Erythroblast (primary cell): ENCODE measurements at regions not wholly inside any gene's neighbourhood (a gene's known extent, or its start where the extent isn't known, plus 50 kb on each side); places are given as distances from the start of the nearest gene placed in this dataset.
"Not testable (repeated sequence)": the region's sequence is repeated elsewhere in the genome, so short reads cannot be mapped to it uniquely, and the experiment has no call there.

ENCODE experiments used
- DNase-seq, 2 experiments: peaks; one replicate each; lab custom pipeline; 2025; lab: John Stamatoyannopoulos, UW
- GATA1 ChIP-seq: IDR thresholded peaks from 2 replicates; pipeline ENCODE4 v1.6.1; 2011; ENCODE audit warnings: low read depth, mild to moderate bottlenecking, control low read depth, low read length, moderate library complexity
- POLR2A ChIP-seq: IDR thresholded peaks from 2 replicates; pipeline ENCODE4 v1.6.1; 2011; ENCODE audit warnings: mild to moderate bottlenecking, low read length

GRCh38 chr10:44564361-44564760, 179.5 kb upstream of the CXCL12 start:
- TF ChIP-seq GATA1: no peak
- no peak for TF ChIP-seq POLR2A

DNA sequence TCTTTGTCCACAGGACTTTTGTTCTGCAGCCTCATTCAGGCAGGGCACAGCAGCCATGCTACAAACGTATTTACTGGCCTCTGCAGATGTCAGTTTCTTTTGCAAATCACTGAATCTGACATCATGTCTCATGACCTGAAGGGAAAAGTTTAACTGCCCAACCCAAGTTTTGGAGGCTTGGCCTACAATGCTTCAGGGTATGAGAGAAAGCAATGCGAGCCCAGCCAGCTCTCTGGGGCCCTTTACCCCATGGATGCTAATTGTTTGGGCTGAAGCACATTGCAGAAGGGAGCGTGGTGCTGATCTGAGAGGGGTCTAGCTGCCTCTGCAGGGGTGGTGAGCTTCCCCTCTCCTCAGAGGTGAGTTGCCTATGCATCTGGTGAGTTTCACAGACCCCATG, 179.9 kb upstream of the CXCL12 start:
- TF ChIP-seq GATA1: no peak
- TF ChIP-seq POLR2A: no peak
- no peak for DNase-seq

More at GRCh38 chr10:44564361-44564760, 179.5 kb upstream of the CXCL12 start:
- no peak for DNase-seq

DNA sequence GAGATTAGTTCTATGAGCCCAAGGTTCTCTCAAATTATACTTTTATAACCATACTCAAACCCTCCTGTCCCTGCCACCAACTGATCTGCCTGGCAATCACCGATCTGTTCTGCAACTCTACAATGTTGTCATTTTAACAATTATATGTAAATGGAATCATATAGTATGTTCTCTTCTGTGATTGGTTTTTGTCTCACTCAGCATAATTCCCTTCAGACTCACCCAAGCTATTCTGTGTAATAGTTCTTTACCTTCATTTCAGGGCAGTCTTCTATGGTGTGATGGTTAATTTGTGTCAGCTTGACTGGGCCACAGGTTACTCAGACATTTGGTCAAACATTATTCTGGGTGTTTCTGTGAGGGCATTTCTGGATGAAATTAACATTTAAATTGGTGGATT, 181.9 kb upstream of the CXCL12 start:
- DNase-seq: no peak
- TF ChIP-seq POLR2A: no peak

GRCh38 chr10:44567471-44567870, 182.6 kb upstream of the CXCL12 start:
- TF ChIP-seq POLR2A: no peak
- no peak for TF ChIP-seq GATA1
- DNase-seq: no peak

- TF ChIP-seq GATA1: no peak
- no peak for TF ChIP-seq POLR2A
- no peak for DNase-seq
Observed at GRCh38 chr10:44569193-44570091, 184.5 kb upstream of the CXCL12 start.

DNA sequence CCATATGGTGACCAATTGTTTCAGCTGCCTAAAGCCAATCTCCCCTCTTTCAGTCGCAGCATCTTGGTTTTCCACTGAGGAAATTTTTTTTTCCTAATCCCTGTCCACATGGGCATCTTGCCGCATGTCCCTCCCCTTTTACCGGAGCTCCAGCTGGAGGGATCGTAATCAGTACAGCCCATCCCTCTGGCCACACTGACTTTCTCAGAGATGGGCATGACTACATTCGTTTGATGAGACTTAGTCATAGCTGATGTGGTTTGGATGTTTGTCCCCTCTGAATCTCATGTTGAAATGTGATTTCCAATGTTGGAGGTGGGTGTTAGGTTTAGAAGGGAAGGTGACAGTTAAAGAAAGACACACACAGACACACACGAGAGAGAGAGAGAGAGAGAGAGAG, 186.8 kb upstream of the CXCL12 start:
- TF ChIP-seq POLR2A (no peak), GATA1 (no peak)
- DNase-seq: no peak

- no peak for TF ChIP-seq GATA1
- no peak for TF ChIP-seq POLR2A
- DNase-seq: no peak
Observed at GRCh38 chr10:44572146-44572545, 187.2 kb upstream of the CXCL12 start.

DNA sequence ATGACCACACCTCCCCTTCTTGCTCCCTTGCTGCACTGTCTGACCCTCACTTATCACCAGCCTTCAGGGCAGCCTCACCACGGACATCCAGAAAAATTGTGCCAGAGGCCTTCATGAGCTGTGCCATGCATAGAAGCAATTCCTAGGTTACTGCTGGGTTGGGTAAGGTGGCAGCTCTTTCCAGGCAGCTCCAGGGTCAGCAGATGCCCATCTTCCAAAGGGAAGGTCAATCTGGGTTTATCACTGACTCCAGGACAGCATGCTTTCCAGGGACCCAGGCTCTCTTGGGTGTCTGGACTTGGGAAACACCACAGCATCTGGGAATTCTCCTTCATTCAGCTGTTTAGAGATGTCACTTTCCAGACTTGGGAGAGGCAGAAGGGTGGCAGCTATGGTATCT, 188.9 kb upstream of the CXCL12 start:
- DNase-seq: no peak
- TF ChIP-seq GATA1: no peak

- no peak for DNase-seq
- TF ChIP-seq POLR2A (no peak), GATA1 (no peak)
Observed at GRCh38 chr10:44574596-44575480, 189.9 kb upstream of the CXCL12 start.

DNA sequence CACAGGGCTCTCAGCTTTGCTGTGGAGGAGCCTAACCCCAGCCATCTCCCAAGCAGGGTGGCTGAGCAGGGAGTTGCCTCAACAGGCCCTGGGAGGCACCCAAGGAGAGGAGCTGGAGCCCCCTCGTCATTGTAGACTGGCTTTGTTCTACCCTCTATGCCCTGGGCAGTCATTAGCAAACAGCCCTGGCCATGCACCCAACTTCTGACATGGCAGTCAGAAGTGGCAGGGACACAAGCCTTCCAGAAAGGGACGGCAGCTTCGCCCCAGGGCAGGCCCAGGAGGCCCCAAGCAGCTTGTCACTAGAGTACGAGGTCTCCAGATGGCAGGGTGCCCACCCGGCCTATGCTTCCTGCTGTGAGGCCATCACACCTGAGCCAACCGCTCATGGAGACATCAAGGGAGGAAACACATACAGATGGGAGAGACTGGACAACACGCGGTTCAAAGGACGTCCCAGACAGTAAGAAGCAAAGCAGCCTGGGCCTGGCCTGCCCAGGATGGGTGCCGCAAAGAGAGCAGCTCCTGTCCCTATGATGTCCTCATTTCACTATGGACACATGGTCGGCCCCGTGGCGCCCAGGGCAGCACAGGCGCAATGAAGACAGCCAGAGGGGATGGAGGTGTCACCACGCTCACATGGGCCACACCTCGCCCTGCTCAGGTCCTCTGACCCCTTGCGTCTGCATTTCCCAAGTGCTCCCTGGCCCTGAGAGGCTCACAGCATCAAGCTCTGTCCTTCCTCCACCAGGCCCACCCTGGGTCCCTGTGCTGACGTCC, 190.9 kb upstream of the CXCL12 start:
- DNase-seq: no peak
- TF ChIP-seq GATA1 (no peak), POLR2A (no peak)

DNA sequence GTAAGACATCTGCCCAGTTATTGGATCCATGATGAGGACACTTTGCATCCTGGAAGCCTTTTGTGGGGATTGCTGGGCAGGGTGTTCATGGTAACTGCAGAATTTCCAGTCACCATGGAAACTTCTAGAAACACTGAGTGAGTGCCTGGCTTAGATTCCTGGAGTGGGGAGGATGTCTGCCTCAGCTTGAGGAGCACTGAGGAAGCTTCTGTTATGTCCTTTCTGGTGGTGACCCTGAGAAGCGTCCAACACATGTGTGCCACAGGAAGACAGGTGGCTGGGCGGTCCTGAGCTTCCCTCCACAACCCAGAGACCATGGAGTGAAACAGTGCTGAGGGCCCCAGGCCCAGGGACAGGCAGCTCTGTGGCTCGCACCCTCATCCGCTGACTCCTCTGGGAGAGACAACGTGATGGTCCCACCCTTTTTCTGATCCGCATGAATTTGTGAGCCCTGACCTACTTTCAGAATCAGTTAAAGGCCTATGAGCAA, 191.8 kb upstream of the CXCL12 start:
- DNase-seq: no peak
- TF ChIP-seq GATA1 (no peak), POLR2A (no peak)

DNA sequence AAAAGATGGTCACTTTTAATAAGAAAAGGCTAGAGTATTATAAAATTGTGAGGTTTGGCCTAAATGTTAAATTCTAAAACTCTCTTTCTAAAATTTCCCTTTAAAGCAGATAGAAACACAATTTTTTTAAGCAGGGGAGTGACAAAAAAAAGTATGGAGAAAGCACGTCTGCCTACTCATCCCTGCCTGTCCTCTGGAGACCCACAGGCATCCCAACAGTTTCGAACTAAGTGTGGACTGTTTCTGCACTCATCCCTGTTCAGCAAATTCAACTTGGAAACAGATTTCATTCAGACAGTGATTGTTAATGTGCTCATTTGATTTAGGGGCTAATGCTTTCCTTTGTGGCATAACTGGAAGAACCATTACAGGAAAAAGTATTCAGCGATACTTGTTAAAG, 192.6 kb upstream of the CXCL12 start:
- DNase-seq: no peak
- TF ChIP-seq POLR2A (no peak), GATA1 (no peak)

- TF ChIP-seq POLR2A: no peak
- no peak for TF ChIP-seq GATA1
- no peak for DNase-seq
Observed at GRCh38 chr10:44578271-44578670, 193.4 kb upstream of the CXCL12 start.

- not testable (repeated sequence) for DNase-seq
Observed at GRCh38 chr10:44578963-44579362, 194.1 kb upstream of the CXCL12 start.
